Ovary (tissue), 3 donors: ENCODE measurements at regions not wholly inside any gene's neighbourhood (a gene's known extent, or its start where the extent isn't known, plus 50 kb on each side); places are given as distances from the start of the nearest gene placed in this dataset.

Experiments
- CTCF ChIP-seq, 3 donors: fragments of 450-650 bp in 2 of 3; fragments of 200-600 bp in 1 of 3; IDR thresholded peaks; one replicate each; pipeline versions ENCODE4 v1.5.1 to v1.8.0; 2016 to 2022; ENCODE audit warnings: antibody characterized with exemption in 3 of 3, mild to moderate bottlenecking in 1 of 3
- POLR2A ChIP-seq: fragments of 450-650 bp; IDR thresholded peaks from one replicate; pipeline ENCODE4 v1.6.1; 2017; ENCODE audit warnings: antibody characterized with exemption, mild to moderate bottlenecking, moderate library complexity
- donor health status: DM: no; HTN: no; CAD: no.

GRCh38 chr7:110142939-110143526 lies 947.9 kb upstream of the LRRN3 start:
- no peak for TF ChIP-seq CTCF (IDR thresholded peaks at IDR 0.05)
- no peak for TF ChIP-seq POLR2A
